ENCODE measurements at regions not wholly inside any gene's neighbourhood (a gene's known extent, or its start where the extent isn't known, plus 50 kb on each side); places are given as distances from the start of the nearest gene placed in this dataset.

GRCh38 chr3:144692488-144692887, 720.9 kb downstream of the DIPK2A start:
- no peak for DNase-seq
- peaks cover 9% of the 10 kb centered on the region for H3K9me3 Mint-ChIP-seq (ENCODE audit: low read depth, unreplicated experiment)
- H3K27ac Mint-ChIP-seq (ENCODE audit: unreplicated experiment), result no peak overlapping the region
- CTCF ChIA-PET, result no interaction called here
- TF ChIP-seq CTCF (IDR thresholded peaks at IDR 0.05; ENCODE audit: unreplicated experiment), result no peak
- no peaks in the 10 kb centered on the region for H3K27me3 Mint-ChIP-seq (ENCODE audit: unreplicated experiment)
- H3K36me3 Mint-ChIP-seq (ENCODE audit: insufficient read depth, unreplicated experiment), result no peaks in the 10 kb centered on the region
- H3K4me1 Mint-ChIP-seq (ENCODE audit: low read depth, unreplicated experiment), result no peaks in the 10 kb centered on the region
- no TSS peak for BruUV-seq (replicated peaks)
- H3K4me3 Mint-ChIP-seq (ENCODE audit: low read depth, unreplicated experiment), result no peak overlapping the region
- intact Hi-C loops (cut with micrococcal nuclease; ENCODE audit: unreplicated experiment), result no loop called here

GRCh38 chr3:144708437-144708836, 736.8 kb downstream of the DIPK2A start:
- no peaks in the 10 kb centered on the region for H3K36me3 Mint-ChIP-seq (ENCODE audit: insufficient read depth, unreplicated experiment)
- no peak for DNase-seq
- H3K27me3 Mint-ChIP-seq (ENCODE audit: unreplicated experiment), result no peaks in the 10 kb centered on the region
- H3K4me3 Mint-ChIP-seq (ENCODE audit: low read depth, unreplicated experiment), result no peak overlapping the region
- BruUV-seq (replicated peaks), result no TSS peak
- peaks cover 3% of the 10 kb centered on the region for H3K9me3 Mint-ChIP-seq (ENCODE audit: low read depth, unreplicated experiment)
- H3K27ac Mint-ChIP-seq (ENCODE audit: unreplicated experiment), result no peak overlapping the region
- CTCF ChIA-PET, result interaction anchor here (0.7 kb wide), 1 partner anchor 214 kb away, joined by 3 read pairs; no protein-coding TSS in a partner anchor
- TF ChIP-seq CTCF (IDR thresholded peaks at IDR 0.05; ENCODE audit: unreplicated experiment), result no peak
- intact Hi-C loops (cut with micrococcal nuclease; ENCODE audit: unreplicated experiment), result no loop called here
- no peaks in the 10 kb centered on the region for H3K4me1 Mint-ChIP-seq (ENCODE audit: low read depth, unreplicated experiment)

- Mint-ChIP-seq H3K4me3 (ENCODE audit: low read depth, unreplicated experiment) (no peak overlapping the region), H3K4me1 (ENCODE audit: low read depth, unreplicated experiment) (no peaks in the 10 kb centered on the region), H3K36me3 (ENCODE audit: insufficient read depth, unreplicated experiment) (no peaks in the 10 kb centered on the region), H3K9me3 (ENCODE audit: low read depth, unreplicated experiment) (no peaks in the 10 kb centered on the region), H3K27me3 (ENCODE audit: unreplicated experiment) (no peaks in the 10 kb centered on the region), H3K27ac (ENCODE audit: unreplicated experiment) (no peak overlapping the region)
- no peak for TF ChIP-seq CTCF (IDR thresholded peaks at IDR 0.05; ENCODE audit: unreplicated experiment)
- intact Hi-C loops (cut with micrococcal nuclease; ENCODE audit: unreplicated experiment), result no loop called here
- BruUV-seq (replicated peaks), result no TSS peak
- DNase-seq, result no peak
- CTCF ChIA-PET, result no interaction called here
Observed at GRCh38 chr3:144737281-144737680, 765.7 kb downstream of the DIPK2A start.

GRCh38 chr3:144743225-144743668, 771.6 kb downstream of the DIPK2A start:
- Mint-ChIP-seq H3K9me3 (ENCODE audit: low read depth, unreplicated experiment) (no peaks in the 10 kb centered on the region), H3K27me3 (ENCODE audit: unreplicated experiment) (no peaks in the 10 kb centered on the region), H3K36me3 (ENCODE audit: insufficient read depth, unreplicated experiment) (no peaks in the 10 kb centered on the region), H3K4me1 (ENCODE audit: low read depth, unreplicated experiment) (no peaks in the 10 kb centered on the region), H3K4me3 (ENCODE audit: low read depth, unreplicated experiment) (no peak overlapping the region), H3K27ac (ENCODE audit: unreplicated experiment) (no peak overlapping the region)
- TF ChIP-seq CTCF (IDR thresholded peaks at IDR 0.05; ENCODE audit: unreplicated experiment), result no peak
- BruUV-seq (replicated peaks), result no TSS peak
- intact Hi-C loops (cut with micrococcal nuclease; ENCODE audit: unreplicated experiment), result no loop called here
- no peak for DNase-seq
- CTCF ChIA-PET, result no interaction called here

Measured in Calu3 (cell line).